ENCODE measurements at regions not wholly inside any gene's neighbourhood (a gene's known extent, or its start where the extent isn't known, plus 50 kb on each side); places are given as distances from the start of the nearest gene placed in this dataset.

DNA sequence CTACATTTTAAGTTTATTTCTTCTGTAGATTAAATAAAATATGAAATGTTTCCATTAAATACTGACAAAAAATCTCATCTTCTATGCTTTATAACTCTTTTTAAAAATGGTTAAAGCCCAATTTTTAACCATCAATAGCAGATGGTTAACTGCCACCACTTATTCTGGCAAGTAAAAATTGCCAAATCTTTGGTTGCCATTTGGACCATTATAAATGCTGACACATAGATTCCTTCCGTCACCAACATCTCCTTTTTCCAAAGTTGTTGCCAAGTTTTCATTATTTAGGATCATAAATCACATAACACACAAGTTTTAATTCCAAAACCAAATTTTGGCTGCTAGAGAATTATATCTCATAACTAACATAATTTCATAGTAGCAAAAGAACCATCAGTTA, 1614.3 kb downstream of the REEP3 start:
- TF ChIP-seq, protein P1, sequence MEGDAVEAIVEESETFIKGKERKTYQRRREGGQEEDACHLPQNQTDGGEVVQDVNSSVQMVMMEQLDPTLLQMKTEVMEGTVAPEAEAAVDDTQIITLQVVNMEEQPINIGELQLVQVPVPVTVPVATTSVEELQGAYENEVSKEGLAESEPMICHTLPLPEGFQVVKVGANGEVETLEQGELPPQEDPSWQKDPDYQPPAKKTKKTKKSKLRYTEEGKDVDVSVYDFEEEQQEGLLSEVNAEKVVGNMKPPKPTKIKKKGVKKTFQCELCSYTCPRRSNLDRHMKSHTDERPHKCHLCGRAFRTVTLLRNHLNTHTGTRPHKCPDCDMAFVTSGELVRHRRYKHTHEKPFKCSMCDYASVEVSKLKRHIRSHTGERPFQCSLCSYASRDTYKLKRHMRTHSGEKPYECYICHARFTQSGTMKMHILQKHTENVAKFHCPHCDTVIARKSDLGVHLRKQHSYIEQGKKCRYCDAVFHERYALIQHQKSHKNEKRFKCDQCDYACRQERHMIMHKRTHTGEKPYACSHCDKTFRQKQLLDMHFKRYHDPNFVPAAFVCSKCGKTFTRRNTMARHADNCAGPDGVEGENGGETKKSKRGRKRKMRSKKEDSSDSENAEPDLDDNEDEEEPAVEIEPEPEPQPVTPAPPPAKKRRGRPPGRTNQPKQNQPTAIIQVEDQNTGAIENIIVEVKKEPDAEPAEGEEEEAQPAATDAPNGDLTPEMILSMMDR (IDR thresholded peaks at IDR 0.05; ENCODE audit: low read length), result no peak
- TF ChIP-seq EZH2 (optimal IDR thresholded peaks at IDR 0.05; ENCODE audit: low read depth, low read length), result no peak
- TF ChIP-seq EZH2phosphoT487 (IDR thresholded peaks at IDR 0.05; ENCODE audit: low read length), result no peak

Measured in MM.1S (cell line).